LNCAP (cell line): ENCODE measurements at regions not wholly inside any gene's neighbourhood (a gene's known extent, or its start where the extent isn't known, plus 50 kb on each side); places are given as distances from the start of the nearest gene placed in this dataset.

ENCODE experiments used
- CTCF ChIP-seq: fragments of 450-650 bp; IDR thresholded peaks from 2 replicates; pipeline ENCODE4 v1.5.1; 2017; ENCODE audit warnings: mild to moderate bottlenecking

- no peak for TF ChIP-seq CTCF
These were observed 174.9 kb upstream of the HMHB1 start for GRCh38 chr5:143636931-143637528.

- TF ChIP-seq CTCF = no peak
These were observed 176.1 kb upstream of the HMHB1 start for GRCh38 chr5:143635888-143636287.

DNA sequence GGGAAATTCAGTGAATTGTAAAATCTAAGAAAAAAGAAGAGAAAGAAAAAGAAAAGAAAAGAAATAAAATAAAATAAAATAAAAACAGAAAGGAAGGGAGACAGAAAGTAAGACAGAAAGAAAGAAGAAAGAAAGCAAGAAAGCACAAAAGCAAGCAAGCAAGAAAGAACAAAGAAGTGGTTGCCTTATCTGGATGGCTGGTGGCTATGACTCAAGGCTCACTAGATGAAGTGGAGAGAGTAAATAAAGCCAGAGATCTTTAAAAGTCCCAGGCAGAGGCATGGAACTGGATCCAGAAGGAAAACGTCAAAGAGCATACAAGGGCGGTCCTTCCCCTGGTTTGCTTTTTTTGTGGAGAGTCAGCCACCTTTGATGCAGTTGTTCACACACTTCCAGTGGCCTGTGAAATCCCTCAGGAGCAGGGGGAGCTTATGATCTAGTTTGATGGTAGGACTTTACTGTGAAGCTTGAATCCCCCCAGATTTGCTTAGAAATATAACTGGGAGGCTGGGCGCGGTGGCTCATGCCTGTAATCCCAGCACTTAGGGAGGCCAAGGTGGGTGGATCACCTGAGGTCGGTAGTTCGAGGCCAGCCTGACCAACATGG is 176.7 kb upstream of the HMHB1 start:
- TF ChIP-seq CTCF = no peak

DNA sequence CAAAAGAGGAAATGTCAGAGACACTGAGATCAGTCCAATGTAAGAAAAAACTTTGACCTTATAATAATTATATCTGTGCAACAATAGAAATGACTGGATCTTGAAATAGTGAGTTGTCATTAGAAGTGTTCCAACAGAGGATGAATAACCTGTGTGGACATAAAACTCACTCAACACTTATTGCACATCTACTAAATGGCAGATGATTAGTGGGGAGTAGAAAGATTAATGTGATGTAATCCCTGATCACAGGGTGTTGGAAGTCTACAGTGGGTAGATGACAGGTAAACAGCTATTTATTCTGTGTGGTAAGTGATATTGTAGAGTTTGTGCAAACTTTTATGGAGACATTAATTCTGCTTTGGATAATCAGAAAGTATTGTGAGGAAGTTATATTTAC is 177.3 kb upstream of the HMHB1 start:
- no peak for TF ChIP-seq CTCF

GRCh38 chr5:143629871-143630659 is 181.9 kb upstream of the HMHB1 start:
- no peak for TF ChIP-seq CTCF

DNA sequence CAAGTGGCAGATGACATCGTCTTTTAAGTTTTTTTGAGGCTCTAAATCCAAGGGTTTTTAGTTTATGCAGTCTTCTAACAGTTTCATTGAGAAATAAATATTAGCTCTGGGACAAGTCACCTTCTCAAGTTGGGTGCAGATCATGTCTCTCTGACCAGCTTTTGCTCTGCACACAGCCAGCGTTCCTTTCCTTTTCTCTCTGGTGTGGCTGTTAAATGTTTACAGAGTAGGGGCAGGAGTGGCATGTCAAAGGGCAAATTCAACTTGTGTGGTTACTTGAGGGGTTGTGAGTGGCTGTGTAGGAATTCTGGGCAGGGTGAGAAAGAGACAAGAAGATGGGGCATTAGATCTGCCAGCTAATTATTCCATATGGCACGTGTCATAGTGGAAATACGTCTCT is 187.5 kb upstream of the HMHB1 start:
- no peak for TF ChIP-seq CTCF

DNA sequence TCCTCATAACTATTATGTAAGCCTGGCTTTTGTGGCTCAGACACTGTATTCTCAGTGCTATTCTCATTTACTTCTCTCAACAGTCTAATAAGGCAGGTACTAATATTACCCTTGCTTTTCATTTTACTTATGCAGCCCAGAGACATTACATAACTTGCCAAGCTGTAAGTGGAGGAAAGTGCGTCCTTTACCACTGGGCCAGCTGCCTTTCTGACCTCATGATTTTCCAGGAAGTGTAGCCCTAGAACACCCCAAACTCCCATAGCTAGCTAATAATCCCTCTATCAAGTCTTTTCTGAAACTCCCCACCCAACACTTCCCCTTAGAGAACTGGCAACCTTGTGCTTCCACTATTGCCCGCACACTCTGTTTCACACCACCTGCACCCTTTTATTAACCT is 192.9 kb upstream of the HMHB1 start:
- TF ChIP-seq CTCF = no peak
